Mesodermal cell (in vitro differentiated cells): ENCODE measurements at regions not wholly inside any gene's neighbourhood (a gene's known extent, or its start where the extent isn't known, plus 50 kb on each side); places are given as distances from the start of the nearest gene placed in this dataset.

Experiments
- H3K27ac ChIP-seq: 2 replicates; pipeline ENCODE4 v1.7.0; 2013; ENCODE audit warnings: mild to moderate bottlenecking, low read depth, low read length, moderate library complexity; ENCODE audit not compliant: severe bottlenecking
- H3K36me3 ChIP-seq: 2 replicates; pipeline ENCODE4 v1.7.1; 2013; ENCODE audit warnings: mild to moderate bottlenecking, low read length, moderate library complexity; ENCODE audit not compliant: control insufficient read depth, insufficient read depth
- H3K4me1 ChIP-seq: one replicate; pipeline ENCODE4 v1.7.1; 2013; ENCODE audit warnings: mild to moderate bottlenecking, low read length; ENCODE audit not compliant: insufficient read depth, control insufficient read depth, poor library complexity, severe bottlenecking
- H3K4me3 ChIP-seq: 2 replicates; pipeline ENCODE4 v1.7.0; 2013; ENCODE audit warnings: low read length, control low read depth, mild to moderate bottlenecking; ENCODE audit not compliant: insufficient read depth, poor library complexity, severe bottlenecking; ENCODE audit errors: extremely low read depth
- H3K9me3 ChIP-seq: 2 replicates; pipeline ENCODE4 v1.7.1; 2013; ENCODE audit warnings: mild to moderate bottlenecking, low read length, moderate library complexity; ENCODE audit not compliant: control insufficient read depth
- WGBS, 2 experiments: methylation state at CpG; one replicate each; pipeline ENCODE4 v1.1.5; 2013; ENCODE audit warnings: missing lambda C conversion rate in 2 of 2; ENCODE audit not compliant: insufficient coverage in 2 of 2; 5-methylcytosine and 5-hydroxymethylcytosine counted together

DNA sequence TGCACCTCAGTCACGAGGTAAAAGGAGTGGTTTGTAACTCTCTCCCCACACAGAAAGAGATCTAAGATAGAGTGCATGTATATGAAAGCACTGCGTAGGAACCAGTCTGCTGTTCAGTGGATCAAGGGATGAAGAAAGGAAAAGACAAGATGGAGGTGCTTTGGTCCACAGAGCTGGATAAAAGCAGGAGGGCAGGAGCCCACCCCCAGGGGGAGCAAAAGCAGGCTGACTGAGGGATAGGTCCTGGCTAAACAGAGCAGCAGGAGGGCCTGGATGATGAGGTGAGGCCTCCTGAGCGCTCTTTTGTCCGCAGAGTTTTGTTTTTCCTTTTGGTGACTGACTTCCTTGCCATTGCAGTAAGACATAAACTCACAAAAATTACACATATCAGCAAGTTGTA lies 293.5 kb upstream of the C9orf72 start:
- Histone ChIP-seq H3K4me1 (peaks cover 7% of the 10 kb centered on the region), H3K4me3 (no peak overlapping the region), H3K36me3 (no peaks in the 10 kb centered on the region), H3K27ac (no peak overlapping the region), H3K9me3 (peaks cover 3% of the 10 kb centered on the region)
- WGBS, 2 experiments: 100% methylated on average over 1 to 2 of the region's 4 CpGs

- Histone ChIP-seq H3K36me3 (no peaks in the 10 kb centered on the region), H3K9me3 (peaks cover 6% of the 10 kb centered on the region), H3K4me3 (no peak overlapping the region), H3K27ac (no peak overlapping the region), H3K4me1 (no peaks in the 10 kb centered on the region)
- 93% methylated on average over 5 of the region's 5 CpGs for WGBS, 2 experiments
Observed at GRCh38 chr9:27870404-27870803, 297.1 kb upstream of the C9orf72 start.

GRCh38 chr9:27880156-27880555 lies 306.9 kb upstream of the C9orf72 start:
- no peak overlapping the region for H3K4me3 ChIP-seq
- H3K9me3 ChIP-seq: peaks cover 3% of the 10 kb centered on the region
- 48 to 59% methylated on average over 3 of the region's 3 CpGs for WGBS, 2 experiments
- no peaks in the 10 kb centered on the region for H3K36me3 ChIP-seq
- H3K4me1 ChIP-seq: no peaks in the 10 kb centered on the region
- no peak overlapping the region for H3K27ac ChIP-seq

GRCh38 chr9:27880635-27881034 lies 307.4 kb upstream of the C9orf72 start:
- H3K4me1 ChIP-seq: no peaks in the 10 kb centered on the region
- 92% methylated on average over 3 of the region's 3 CpGs for WGBS, 2 experiments
- no peak overlapping the region for H3K4me3 ChIP-seq
- no peak overlapping the region for H3K27ac ChIP-seq
- no peaks in the 10 kb centered on the region for H3K36me3 ChIP-seq
- H3K9me3 ChIP-seq: peaks cover 3% of the 10 kb centered on the region

GRCh38 chr9:27888661-27889295 lies 315.5 kb upstream of the C9orf72 start:
- H3K4me3 ChIP-seq: no peak overlapping the region
- no peaks in the 10 kb centered on the region for H3K36me3 ChIP-seq
- WGBS, 2 experiments: 80 to 100% methylated on average over 1 of the region's 2 CpGs

GRCh38 chr9:27924502-27924901 lies 351.2 kb upstream of the C9orf72 start:
- H3K4me3 ChIP-seq: no peak overlapping the region
- H3K27ac ChIP-seq: no peak overlapping the region
- WGBS, 2 experiments: 83% methylated on average over 1 of the region's 1 CpG; no CpG with 5 or more reads in 1 of the 2 experiments
- H3K36me3 ChIP-seq: no peaks in the 10 kb centered on the region
- H3K9me3 ChIP-seq: no peaks in the 10 kb centered on the region
- peaks cover 13% of the 10 kb centered on the region for H3K4me1 ChIP-seq

More at GRCh38 chr9:27888661-27889295, 315.5 kb upstream of the C9orf72 start:
- no peaks in the 10 kb centered on the region for H3K4me1 ChIP-seq
- H3K27ac ChIP-seq: no peak overlapping the region
- peaks cover 3% of the 10 kb centered on the region for H3K9me3 ChIP-seq

DNA sequence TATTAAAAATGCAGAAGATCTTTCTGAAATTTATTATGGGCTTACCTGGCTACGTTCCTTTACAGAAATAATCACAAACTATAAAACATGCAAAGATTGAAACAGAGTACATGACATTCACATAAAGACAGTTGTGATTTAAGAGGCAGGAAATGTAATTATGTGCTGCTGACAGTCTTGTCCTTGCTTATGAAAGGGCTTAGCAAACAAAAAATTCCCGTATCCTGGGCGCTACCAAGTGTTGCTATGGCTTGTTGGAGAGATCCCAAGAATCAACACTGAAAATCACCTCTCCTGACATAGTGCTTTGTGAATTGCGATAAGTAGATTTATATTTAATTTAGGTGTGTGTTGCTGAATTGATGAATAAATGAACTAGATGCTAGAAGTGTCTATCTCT lies 352.5 kb upstream of the C9orf72 start:
- no peaks in the 10 kb centered on the region for H3K36me3 ChIP-seq
- H3K9me3 ChIP-seq: no peaks in the 10 kb centered on the region
- H3K27ac ChIP-seq: no peak overlapping the region
- 67 to 75% methylated on average over 1 to 2 of the region's 4 CpGs for WGBS, 2 experiments
- H3K4me3 ChIP-seq: no peak overlapping the region
- H3K4me1 ChIP-seq: peaks cover 13% of the 10 kb centered on the region

DNA sequence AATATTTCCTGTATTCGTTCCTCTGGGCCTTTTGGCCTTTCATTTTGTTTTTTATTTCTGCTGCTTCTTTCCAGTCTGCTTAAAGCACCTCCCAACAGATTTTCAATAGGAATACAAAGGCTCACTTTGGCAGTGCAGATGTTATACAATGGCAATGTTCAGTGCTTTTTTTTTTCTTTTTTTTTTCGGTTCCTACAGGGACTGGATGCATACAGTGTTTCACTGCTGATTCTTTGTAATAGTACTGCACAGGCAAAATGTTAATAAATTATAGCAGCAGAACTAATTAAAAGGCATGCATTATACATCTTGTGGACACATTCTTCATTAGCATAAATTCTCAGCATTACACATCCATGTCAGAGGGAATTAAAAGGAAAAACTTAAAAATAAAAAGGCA lies 356.6 kb upstream of the C9orf72 start:
- whole genome bisulfite sequencing, 2 experiments: 78 to 100% methylated on average over 1 of the region's 2 CpGs
- no peak overlapping the region for H3K27ac ChIP-seq
- no peak overlapping the region for H3K4me3 ChIP-seq
- H3K9me3 ChIP-seq: no peaks in the 10 kb centered on the region
- no peaks in the 10 kb centered on the region for H3K36me3 ChIP-seq
- peaks cover 5% of the 10 kb centered on the region for H3K4me1 ChIP-seq

DNA sequence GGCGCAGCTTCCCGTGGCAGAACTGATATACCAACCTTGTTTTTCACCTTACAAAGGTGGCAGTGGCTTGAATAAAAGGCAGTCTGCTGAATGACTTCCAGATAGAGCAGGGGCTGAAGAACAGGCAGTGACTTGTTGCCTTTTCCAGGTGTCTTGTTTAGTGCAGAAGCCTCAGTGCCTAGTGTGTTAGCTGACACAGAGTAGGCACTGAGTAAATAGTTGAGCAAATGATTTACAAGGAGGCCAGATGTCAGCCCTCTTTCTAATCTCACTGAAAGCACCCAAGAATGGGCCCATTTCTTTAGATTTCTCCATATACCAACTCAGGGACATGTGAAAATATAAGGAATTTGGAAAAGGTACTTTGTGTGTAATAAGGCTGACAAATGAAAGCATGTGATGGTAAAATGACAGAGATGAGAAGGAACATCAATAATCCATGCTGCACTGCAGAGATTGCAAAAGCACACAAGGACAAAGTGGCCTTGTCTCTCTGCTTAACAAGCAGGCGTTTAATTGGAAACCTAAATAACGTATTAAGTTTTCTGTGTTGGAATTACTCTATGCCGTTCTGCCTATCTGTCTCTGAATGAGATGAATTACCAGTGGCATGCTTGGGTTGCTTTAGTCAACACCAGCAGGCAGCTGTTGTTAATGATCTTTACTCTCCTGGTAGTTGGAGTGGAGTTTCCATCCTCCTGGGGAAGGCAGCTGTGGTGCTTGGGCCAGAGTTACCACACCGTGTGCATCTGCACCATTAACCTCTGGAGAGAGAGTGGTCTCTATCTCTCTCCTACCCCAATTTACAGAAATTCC lies 360.1 kb upstream of the C9orf72 start:
- H3K27ac ChIP-seq: no peak overlapping the region
- no peaks in the 10 kb centered on the region for H3K9me3 ChIP-seq
- no peak overlapping the region for H3K4me3 ChIP-seq
- no peaks in the 10 kb centered on the region for H3K36me3 ChIP-seq
- 71 to 82% methylated on average over 3 of the region's 6 CpGs for WGBS, 2 experiments
- no peaks in the 10 kb centered on the region for H3K4me1 ChIP-seq

DNA sequence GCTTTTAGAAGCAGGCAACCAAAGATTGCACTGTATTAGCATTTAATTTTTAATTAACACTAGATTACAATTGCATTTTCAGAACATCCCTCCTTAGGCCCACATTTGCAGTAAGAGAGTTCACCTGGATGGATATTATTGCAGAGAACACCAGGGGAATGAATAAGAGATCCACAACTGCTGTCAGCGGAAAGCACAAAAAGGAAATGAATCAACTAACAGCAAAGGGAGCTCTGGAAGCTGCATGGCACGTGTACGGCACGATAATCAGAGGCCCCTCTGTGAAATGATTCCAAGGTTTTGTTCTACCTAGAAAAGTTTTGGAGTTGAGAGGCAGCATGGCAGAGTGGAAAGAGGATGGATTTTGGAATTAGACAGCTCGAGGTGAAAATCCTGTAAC lies 361.2 kb upstream of the C9orf72 start:
- Histone ChIP-seq H3K36me3 (no peaks in the 10 kb centered on the region), H3K4me3 (no peak overlapping the region), H3K27ac (no peak overlapping the region), H3K9me3 (no peaks in the 10 kb centered on the region), H3K4me1 (no peaks in the 10 kb centered on the region)
- WGBS, 2 experiments: 78 to 85% methylated on average over 5 of the region's 5 CpGs

- no peaks in the 10 kb centered on the region for H3K9me3 ChIP-seq
- H3K4me3 ChIP-seq: no peak overlapping the region
- WGBS, 2 experiments: 92 to 100% methylated on average over 2 of the region's 2 CpGs
- H3K36me3 ChIP-seq: no peaks in the 10 kb centered on the region
- H3K4me1 ChIP-seq: no peaks in the 10 kb centered on the region
- no peak overlapping the region for H3K27ac ChIP-seq
Observed at GRCh38 chr9:27939186-27939585, 365.9 kb upstream of the C9orf72 start.
